Sigmoid colon (tissue), 6 donors: ENCODE measurements at regions not wholly inside any gene's neighbourhood (a gene's known extent, or its start where the extent isn't known, plus 50 kb on each side); places are given as distances from the start of the nearest gene placed in this dataset.

Experiments used
- DNase-seq: peaks from one replicate; pipeline ENCODE4 v3.0.0-alpha.2; 2019
- H3K27ac ChIP-seq, 4 donors: fragments of 200-600 bp; sonication (generic); one replicate each; pipeline ENCODE4 v1.5.1; 2016 to 2019; ENCODE audit warnings: mild to moderate bottlenecking in 1 of 4
- H3K27me3 ChIP-seq, 3 donors: fragments of 200-600 bp; sonication (generic); one replicate each; pipeline ENCODE4 v1.5.1; 2019; ENCODE audit warnings: mild to moderate bottlenecking in 1 of 3
- H3K36me3 ChIP-seq, 4 donors: fragments of 200-600 bp; sonication (generic); one replicate each; pipeline ENCODE4 v1.5.1; 2016 to 2019
- H3K4me1 ChIP-seq, 4 donors: fragments of 200-600 bp; sonication (generic); one replicate each; pipeline ENCODE4 v1.5.1; 2017 to 2019
- H3K4me3 ChIP-seq, 4 donors: fragments of 200-600 bp; sonication (generic); one replicate each; pipeline ENCODE4 v1.5.1; 2017 to 2019; ENCODE audit warnings: mild to moderate bottlenecking in 2 of 4, moderate library complexity in 1 of 4
- H3K9me3 ChIP-seq, 4 donors: fragments of 200-600 bp in 3 of 4; sonication (generic) in 3 of 4; one replicate each; pipeline versions ENCODE4 v1.5.1 to v1.6.1; 2013 to 2019
- EP300 ChIP-seq, 4 donors: sonication (generic); formaldehyde crosslinking; IDR thresholded peaks; one replicate each; pipeline ENCODE4 v1.6.1; 2017; ENCODE audit warnings: antibody characterized with exemption in 4 of 4
- POLR2A ChIP-seq, 2 donors: fragments of 450-650 bp; IDR thresholded peaks; one replicate each; pipeline ENCODE4 v1.6.1; 2016; ENCODE audit warnings: antibody characterized with exemption in 2 of 2, mild to moderate bottlenecking in 2 of 2, moderate library complexity in 2 of 2
- POLR2AphosphoS5 ChIP-seq, 4 donors: sonication (generic); formaldehyde crosslinking; IDR thresholded peaks; one replicate each; pipeline ENCODE4 v1.6.1; 2017; ENCODE audit warnings: antibody characterized with exemption in 4 of 4
- WGBS, 2 donors: extraction: QIAGEN DNeasy Blood & Tissue Kit; methylation state at CpG; one replicate each; pipeline ENCODE4 v1.1.7; 2013; 5-methylcytosine and 5-hydroxymethylcytosine counted together
- intact Hi-C: fragments of 100-400 bp; cut with DNase I; formaldehyde crosslinking; loops from one replicate; pipeline ENCODE4 v1.15.1; 2023
- TF ChIP-seq, protein P1 (sequence below), 4 experiments: fragments of 450-650 bp in 3 of 4; fragments of 200-600 bp in 1 of 4; IDR thresholded peaks; one replicate each; pipeline ENCODE4 v1.5.1; 2016 to 2019; ENCODE audit warnings: antibody characterized with exemption in 4 of 4, mild to moderate bottlenecking in 3 of 4, moderate library complexity in 2 of 4
- donor health status: healthy with polysubstance abuse.
- donor health status: healthy.

GRCh38 chr7:125654076-125654475, 724.5 kb upstream of the POT1 start:
- Histone ChIP-seq H3K4me3 (no peak overlapping the region), H3K27ac (no peak overlapping the region), H3K4me1 (no peaks in the 10 kb centered on the region), H3K27me3 (no peaks in the 10 kb centered on the region), H3K36me3 (no peaks in the 10 kb centered on the region), H3K9me3 (no peaks in the 10 kb centered on the region)
- TF ChIP-seq POLR2A (IDR thresholded peaks at IDR 0.05): no peak
- TF ChIP-seq, protein P1, sequence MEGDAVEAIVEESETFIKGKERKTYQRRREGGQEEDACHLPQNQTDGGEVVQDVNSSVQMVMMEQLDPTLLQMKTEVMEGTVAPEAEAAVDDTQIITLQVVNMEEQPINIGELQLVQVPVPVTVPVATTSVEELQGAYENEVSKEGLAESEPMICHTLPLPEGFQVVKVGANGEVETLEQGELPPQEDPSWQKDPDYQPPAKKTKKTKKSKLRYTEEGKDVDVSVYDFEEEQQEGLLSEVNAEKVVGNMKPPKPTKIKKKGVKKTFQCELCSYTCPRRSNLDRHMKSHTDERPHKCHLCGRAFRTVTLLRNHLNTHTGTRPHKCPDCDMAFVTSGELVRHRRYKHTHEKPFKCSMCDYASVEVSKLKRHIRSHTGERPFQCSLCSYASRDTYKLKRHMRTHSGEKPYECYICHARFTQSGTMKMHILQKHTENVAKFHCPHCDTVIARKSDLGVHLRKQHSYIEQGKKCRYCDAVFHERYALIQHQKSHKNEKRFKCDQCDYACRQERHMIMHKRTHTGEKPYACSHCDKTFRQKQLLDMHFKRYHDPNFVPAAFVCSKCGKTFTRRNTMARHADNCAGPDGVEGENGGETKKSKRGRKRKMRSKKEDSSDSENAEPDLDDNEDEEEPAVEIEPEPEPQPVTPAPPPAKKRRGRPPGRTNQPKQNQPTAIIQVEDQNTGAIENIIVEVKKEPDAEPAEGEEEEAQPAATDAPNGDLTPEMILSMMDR (IDR thresholded peaks at IDR 0.05): no peak
- no peak for TF ChIP-seq EP300 (IDR thresholded peaks at IDR 0.05)
- no peak for TF ChIP-seq POLR2AphosphoS5 (IDR thresholded peaks at IDR 0.05)
- intact Hi-C loops: no loop called here
- WGBS, 2 donors: 46 to 68% methylated on average over 1 of the region's 1 CpG
- DNase-seq: no peak

DNA sequence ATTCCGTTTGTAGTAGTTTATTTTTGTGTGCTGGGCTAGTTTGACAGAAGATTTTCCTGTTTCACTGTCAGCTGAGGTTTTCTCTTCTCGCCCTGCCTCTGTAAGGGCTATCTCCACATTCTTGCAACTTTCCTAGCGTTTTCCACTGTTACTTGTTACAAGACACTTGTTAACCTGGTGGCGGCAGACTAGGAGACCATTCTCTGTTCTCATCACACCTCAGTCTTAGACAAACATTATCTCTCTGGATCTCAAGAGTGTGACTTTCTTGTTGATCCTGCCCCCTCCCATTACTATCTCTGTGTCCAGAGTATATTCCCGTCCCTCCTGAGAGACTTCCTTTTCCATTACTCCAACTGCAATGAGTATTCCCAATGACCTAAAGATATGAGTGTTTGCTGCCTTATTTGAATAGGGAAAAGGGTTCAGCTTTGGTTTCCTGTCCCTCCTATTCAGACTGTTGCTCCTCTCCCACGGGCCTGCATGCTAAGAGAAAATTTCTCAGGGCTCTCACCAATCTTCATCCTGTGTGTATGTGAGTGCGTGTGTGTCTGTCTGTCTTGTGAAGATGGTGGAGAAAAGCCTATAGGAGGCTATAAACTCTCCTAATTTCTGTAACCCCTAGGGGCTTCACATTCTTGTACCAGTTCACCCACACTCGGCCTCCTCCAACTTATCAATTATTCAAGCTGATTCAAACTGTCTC, 722.4 kb upstream of the POT1 start:
- Histone ChIP-seq H3K4me3 (no peak overlapping the region), H3K27me3 (no peaks in the 10 kb centered on the region), H3K36me3 (no peaks in the 10 kb centered on the region), H3K4me1 (no peaks in the 10 kb centered on the region), H3K27ac (no peak overlapping the region), H3K9me3 (no peaks in the 10 kb centered on the region)
- intact Hi-C loops: no loop called here
- WGBS, 2 donors: 43 to 68% methylated on average over 8 of the region's 8 CpGs
- TF ChIP-seq EP300 (IDR thresholded peaks at IDR 0.05) (no peak), POLR2AphosphoS5 (IDR thresholded peaks at IDR 0.05) (no peak), POLR2A (IDR thresholded peaks at IDR 0.05) (no peak)
- TF ChIP-seq, protein P1 (IDR thresholded peaks at IDR 0.05): no peak
- no peak for DNase-seq

GRCh38 chr7:125648543-125648942, 718.9 kb upstream of the POT1 start:
- H3K27ac ChIP-seq: no peak overlapping the region
- H3K4me1 ChIP-seq: no peaks in the 10 kb centered on the region
- H3K4me3 ChIP-seq: no peak overlapping the region
- intact Hi-C loops: no loop called here
- TF ChIP-seq POLR2AphosphoS5 (IDR thresholded peaks at IDR 0.05) (no peak), POLR2A (IDR thresholded peaks at IDR 0.05) (no peak)
- H3K27me3 ChIP-seq: no peaks in the 10 kb centered on the region
- no peaks in the 10 kb centered on the region for H3K36me3 ChIP-seq
- H3K9me3 ChIP-seq: no peaks in the 10 kb centered on the region
- no peak for DNase-seq
- WGBS, 2 donors: 32 to 77% methylated on average over 1 of the region's 1 CpG

GRCh38 chr7:125645770-125646169, 716.1 kb upstream of the POT1 start:
- Histone ChIP-seq H3K4me3 (no peak overlapping the region), H3K9me3 (no peaks in the 10 kb centered on the region), H3K36me3 (no peaks in the 10 kb centered on the region), H3K27ac (no peak overlapping the region), H3K27me3 (no peaks in the 10 kb centered on the region), H3K4me1 (no peaks in the 10 kb centered on the region)
- intact Hi-C loops: no loop called here
- TF ChIP-seq, protein P1 (IDR thresholded peaks at IDR 0.05): no peak
- no peak for TF ChIP-seq POLR2AphosphoS5 (IDR thresholded peaks at IDR 0.05)
- no peak for TF ChIP-seq POLR2A (IDR thresholded peaks at IDR 0.05)
- TF ChIP-seq EP300 (IDR thresholded peaks at IDR 0.05): no peak
- WGBS, 2 donors: 89 to 93% methylated on average over 4 of the region's 4 CpGs
- DNase-seq: no peak

DNA sequence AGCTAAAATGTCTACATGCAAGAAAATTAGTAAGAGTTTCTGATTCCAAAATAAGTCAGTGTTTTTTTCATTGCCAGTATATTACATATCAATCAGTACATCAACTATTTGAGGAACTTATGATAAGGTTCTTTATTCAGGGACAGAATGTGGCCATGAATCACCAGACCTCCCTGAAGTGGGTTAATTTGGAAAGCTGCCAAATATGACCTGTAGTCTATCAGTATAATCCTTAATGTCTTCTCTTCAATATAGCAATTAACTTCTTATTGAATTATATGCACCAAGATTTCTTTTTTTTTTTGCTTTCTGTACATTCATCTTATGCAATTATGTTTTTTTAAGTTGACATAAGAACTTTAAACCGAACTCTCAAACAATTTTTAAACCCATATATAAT, 714.5 kb upstream of the POT1 start:
- H3K27me3 ChIP-seq: no peaks in the 10 kb centered on the region
- intact Hi-C loops: no loop called here
- WGBS, 2 donors: 75 to 81% methylated on average over 1 of the region's 1 CpG

More for the DNA sequence above, 714.5 kb upstream of the POT1 start:
- H3K4me1 ChIP-seq: no peaks in the 10 kb centered on the region
- H3K36me3 ChIP-seq: no peaks in the 10 kb centered on the region
- H3K27ac ChIP-seq: no peak overlapping the region
- TF ChIP-seq, protein P1 (IDR thresholded peaks at IDR 0.05): no peak
- TF ChIP-seq POLR2A (IDR thresholded peaks at IDR 0.05) (no peak), EP300 (IDR thresholded peaks at IDR 0.05) (no peak), POLR2AphosphoS5 (IDR thresholded peaks at IDR 0.05) (no peak)
- no peak for DNase-seq
- H3K9me3 ChIP-seq: no peaks in the 10 kb centered on the region
- no peak overlapping the region for H3K4me3 ChIP-seq
